GM12891 (cell line): ENCODE measurements at regions not wholly inside any gene's neighbourhood (a gene's known extent, or its start where the extent isn't known, plus 50 kb on each side); places are given as distances from the start of the nearest gene placed in this dataset.

ENCODE experiments used
- PAX5 ChIP-seq: IDR thresholded peaks from 2 replicates; pipeline ENCODE4 v1.6.1; 2011; ENCODE audit warnings: low read length, moderate library complexity, mild to moderate bottlenecking; ENCODE audit not compliant: insufficient read depth, severe bottlenecking
- POLR2A ChIP-seq: IDR thresholded peaks from 2 replicates; pipeline ENCODE4 v1.6.1; 2011; ENCODE audit warnings: low read depth, low read length, control low read depth
- POLR2AphosphoS5 ChIP-seq: IDR thresholded peaks from 2 replicates; pipeline ENCODE4 v1.6.1; 2011; ENCODE audit warnings: low read depth, low read length, control low read depth
- POU2F2 ChIP-seq: IDR thresholded peaks from 2 replicates; pipeline ENCODE4 v1.6.1; 2011; ENCODE audit warnings: low read depth, mild to moderate bottlenecking, control low read depth, low read length, moderate library complexity
- SPI1 ChIP-seq: IDR thresholded peaks from 2 replicates; pipeline ENCODE4 v1.6.1; 2011; ENCODE audit warnings: low read depth, low read length, control low read depth
- TAF1 ChIP-seq: IDR thresholded peaks from 2 replicates; pipeline ENCODE4 v1.6.1; 2011; ENCODE audit warnings: low read depth, low read length, control low read depth

DNA sequence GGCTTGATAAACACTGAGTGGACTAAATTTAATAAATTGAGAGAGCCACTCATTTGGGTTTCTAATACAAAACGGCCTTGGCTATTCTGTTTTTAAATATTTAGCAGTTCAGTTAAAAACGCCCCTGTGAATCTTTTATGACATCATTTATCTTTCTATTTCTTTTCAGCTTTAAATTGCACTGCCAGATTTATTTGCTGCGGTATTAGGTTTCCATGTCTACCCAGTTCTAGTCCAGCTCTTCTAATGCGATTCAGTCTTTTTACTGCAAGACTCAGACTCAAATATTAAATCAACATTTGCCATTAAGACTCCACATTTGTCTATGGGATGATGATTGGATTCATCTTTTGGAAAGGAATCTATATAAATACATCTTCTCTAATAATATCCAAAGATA, 2174.3 kb upstream of the PIK3C3 start:
- TF ChIP-seq POLR2A (no peak), TAF1 (no peak), POLR2AphosphoS5 (no peak), SPI1 (no peak), PAX5 (no peak), POU2F2 (no peak)
